ENCODE measurements at regions not wholly inside any gene's neighbourhood (a gene's known extent, or its start where the extent isn't known, plus 50 kb on each side); places are given as distances from the start of the nearest gene placed in this dataset.

GRCh38 chr12:9383585-9383984 lies 175.4 kb upstream of the PZP start:
- no peak for FAIRE-seq
- no peak overlapping the region for H3K4me2 ChIP-seq (ENCODE audit: insufficient read depth in 1 of 2, low read depth in 2 of 2, low read length in 2 of 2)

More at GRCh38 chr12:9383585-9383984, 175.4 kb upstream of the PZP start:
- H4K5ac ChIP-seq (ENCODE audit: insufficient read length, low read depth, low read length), result no peak overlapping the region
- H2BK12ac ChIP-seq (ENCODE audit: low read depth, low read length), result no peak overlapping the region
- H3K4ac ChIP-seq (replicated peaks; ENCODE audit: insufficient read length, low read depth, low read length), result no peak overlapping the region
- no peak overlapping the region for H3K9ac ChIP-seq (replicated peaks in 1 of 4; ENCODE audit: extremely low read depth in 1 of 4, low read depth in 3 of 4, low read length in 3 of 4)
- POLR2A ChIA-PET (ENCODE audit: partially characterized antibody), result no interaction called here
- H3K56ac ChIP-seq (replicated peaks; ENCODE audit: insufficient read length, low read depth, low read length), result no peak overlapping the region
- no peak overlapping the region for H2AFZ ChIP-seq (ENCODE audit: low read length)
- CTCF ChIA-PET (ENCODE audit: partially characterized antibody), result no interaction called here
- H3K9me3 ChIP-seq (ENCODE audit: insufficient read depth in 2 of 2, low read depth in 1 of 2, low read length in 1 of 2), result no peaks in the 10 kb centered on the region
- no peak overlapping the region for H4K91ac ChIP-seq (replicated peaks; ENCODE audit: insufficient read length, low read length)
- H3K27me3 ChIP-seq (replicated peaks in 1 of 4; ENCODE audit: control insufficient read depth in 3 of 4, extremely low read depth in 1 of 4, insufficient read depth in 3 of 4, low read length in 3 of 4), result no peaks in the 10 kb centered on the region
- H3K27ac ChIP-seq (ENCODE audit: low read depth, low read length), result no peak overlapping the region
- no peak overlapping the region for H3K23ac ChIP-seq (ENCODE audit: insufficient read length)
- H2BK15ac ChIP-seq (ENCODE audit: low read length), result no peak overlapping the region
- no peak overlapping the region for H2AK5ac ChIP-seq (ENCODE audit: low read depth, low read length)
- H3K79me2 ChIP-seq (ENCODE audit: control insufficient read depth in 1 of 2, insufficient read depth in 2 of 2, low read length in 2 of 2), result no peaks in the 10 kb centered on the region
- TF ChIP-seq RBBP5 (IDR thresholded peaks at IDR 0.05; ENCODE audit: borderline replicate concordance, low read depth, low read length) (no peak), CEBPB (IDR thresholded peaks at IDR 0.05; ENCODE audit: low read depth, low read length) (peak; percentile 77; the same call in 1 of the 2 replicates)
- H2BK120ac ChIP-seq (replicated peaks; ENCODE audit: low read depth, low read length), result no peak overlapping the region
- no peak overlapping the region for H2BK5ac ChIP-seq (ENCODE audit: low read depth, low read length)
- H3K23me2 ChIP-seq (ENCODE audit: low read depth, low read length), result no peaks in the 10 kb centered on the region
- H3K14ac ChIP-seq (ENCODE audit: insufficient read length), result no peak overlapping the region
- H2BK20ac ChIP-seq (ENCODE audit: low read length), result no peak overlapping the region
- H3K18ac ChIP-seq (ENCODE audit: extremely low read depth, low read length), result no peak overlapping the region
- WGBS, 2 experiments (ENCODE audit: extremely low coverage in 1 of 2, insufficient coverage in 1 of 2, insufficient read length in 1 of 2, insufficient replicate concordance in 2 of 2, low coverage in 1 of 2, low lambda C conversion rate in 2 of 2, missing lambda C conversion rate in 1 of 2), result 76% methylated on average over 4 of the region's 4 CpGs; no CpG with 5 or more reads in 1 of the 2 experiments
- no peaks in the 10 kb centered on the region; a peak in 1 of 7 replicates for H3K4me1 ChIP-seq (replicated peaks in 1 of 4; ENCODE audit: control insufficient read depth in 3 of 4, insufficient read depth in 4 of 4, low read length in 3 of 4)
- H4K20me1 ChIP-seq (replicated peaks in 1 of 2; ENCODE audit: control insufficient read depth in 1 of 2, insufficient read depth in 2 of 2, low read length in 2 of 2), result no peaks in the 10 kb centered on the region
- no peak overlapping the region for H4K8ac ChIP-seq (ENCODE audit: extremely low read depth, insufficient read depth, low read length)
- H3K4me3 ChIP-seq (ENCODE audit: extremely low read depth in 1 of 4, insufficient read depth in 2 of 4, low read depth in 3 of 4, low read length in 4 of 4), result no peak overlapping the region
- no peaks in the 10 kb centered on the region for H3K79me1 ChIP-seq (ENCODE audit: low read depth, low read length)
- H3K36me3 ChIP-seq (ENCODE audit: control insufficient read depth in 2 of 4, insufficient read depth in 4 of 4, low read length in 3 of 4), result no peaks in the 10 kb centered on the region
- no peak for DNase-seq (ENCODE audit: low read depth in 1 of 2, low spot score in 2 of 2)
